Peyer's patch (tissue), 4 donors: ENCODE measurements at regions not wholly inside any gene's neighbourhood (a gene's known extent, or its start where the extent isn't known, plus 50 kb on each side); places are given as distances from the start of the nearest gene placed in this dataset.

Source experiments
- DNase-seq, 3 donors: peaks; one replicate each; pipeline ENCODE4 v3.0.0-alpha.2; 2017 to 2019
- H3K27ac ChIP-seq, 4 donors: fragments of 200-600 bp; sonication (generic); one replicate each; pipeline ENCODE4 v1.5.1; 2016 to 2019
- H3K27me3 ChIP-seq, 2 donors: fragments of 200-600 bp; sonication (generic); one replicate each; pipeline ENCODE4 v1.5.1; 2019
- H3K36me3 ChIP-seq, 3 donors: fragments of 200-600 bp; sonication (generic); one replicate each; pipeline ENCODE4 v1.5.1; 2016 to 2019
- H3K4me1 ChIP-seq, 4 donors: fragments of 200-600 bp; sonication (generic); one replicate each; pipeline ENCODE4 v1.5.1; 2016 to 2019
- H3K4me3 ChIP-seq, 4 donors: fragments of 200-600 bp; sonication (generic); 1 replicate in 3 of 4; 2 replicates in 1 of 4; pipeline ENCODE4 v1.5.1; 2016 to 2019; ENCODE audit warnings: mild to moderate bottlenecking in 1 of 4
- H3K9me3 ChIP-seq, 4 donors: fragments of 200-600 bp; sonication (generic); one replicate each; pipeline ENCODE4 v1.5.1; 2016 to 2019; ENCODE audit warnings: mild to moderate bottlenecking in 1 of 4
- CTCF ChIP-seq, 6 experiments: fragments of 450-650 bp in 4 of 6; fragments of 200-600 bp in 2 of 6; sonication (generic) in 1 of 6; IDR thresholded peaks; one replicate each; pipeline ENCODE4 v1.5.1; 2017 to 2019; ENCODE audit warnings: antibody characterized with exemption in 6 of 6, mild to moderate bottlenecking in 3 of 6, moderate library complexity in 1 of 6
- POLR2A ChIP-seq, 2 donors: fragments of 450-650 bp; IDR thresholded peaks; one replicate each; pipeline ENCODE4 v1.5.1; 2017; ENCODE audit warnings: antibody characterized with exemption in 2 of 2, mild to moderate bottlenecking in 2 of 2, moderate library complexity in 2 of 2

GRCh38 chr1:119312500-119312899, 56.1 kb upstream of the HAO2 start:
- H3K4me3 ChIP-seq: no peak overlapping the region
- H3K27ac ChIP-seq: no peak overlapping the region
- no peaks in the 10 kb centered on the region for H3K27me3 ChIP-seq
- no peaks in the 10 kb centered on the region for H3K36me3 ChIP-seq
- no peak for DNase-seq
- TF ChIP-seq POLR2A (IDR thresholded peaks at IDR 0.05): no peak
- TF ChIP-seq CTCF (IDR thresholded peaks at IDR 0.05): no peak
- H3K4me1 ChIP-seq: no peaks in the 10 kb centered on the region
- H3K9me3 ChIP-seq: no peaks in the 10 kb centered on the region

GRCh38 chr1:119314001-119314796, 54.4 kb upstream of the HAO2 start:
- no peak for DNase-seq
- Histone ChIP-seq H3K4me3 (no peak overlapping the region), H3K27ac (no peak overlapping the region), H3K27me3 (no peaks in the 10 kb centered on the region), H3K36me3 (no peaks in the 10 kb centered on the region), H3K4me1 (no peaks in the 10 kb centered on the region), H3K9me3 (no peaks in the 10 kb centered on the region)
- TF ChIP-seq CTCF (IDR thresholded peaks at IDR 0.05) (no peak), POLR2A (IDR thresholded peaks at IDR 0.05) (no peak)

GRCh38 chr1:119316870-119317416, 51.6 kb upstream of the HAO2 start:
- TF ChIP-seq POLR2A (IDR thresholded peaks at IDR 0.05) (no peak), CTCF (IDR thresholded peaks at IDR 0.05) (no peak)
- no peak for DNase-seq
- H3K36me3 ChIP-seq: no peaks in the 10 kb centered on the region
- no peaks in the 10 kb centered on the region for H3K27me3 ChIP-seq
- no peak overlapping the region for H3K27ac ChIP-seq
- H3K9me3 ChIP-seq: no peaks in the 10 kb centered on the region
- H3K4me1 ChIP-seq: no peaks in the 10 kb centered on the region
- no peak overlapping the region for H3K4me3 ChIP-seq

GRCh38 chr1:119318466-119319309, 49.9 kb upstream of the HAO2 start:
- Histone ChIP-seq H3K4me1 (no peaks in the 10 kb centered on the region), H3K4me3 (no peak overlapping the region), H3K36me3 (no peaks in the 10 kb centered on the region), H3K27me3 (no peaks in the 10 kb centered on the region), H3K9me3 (no peaks in the 10 kb centered on the region), H3K27ac (no peak overlapping the region)
- TF ChIP-seq POLR2A (IDR thresholded peaks at IDR 0.05) (no peak), CTCF (IDR thresholded peaks at IDR 0.05) (no peak)
- DNase-seq: no peak
